ENCODE measurements at regions not wholly inside any gene's neighbourhood (a gene's known extent, or its start where the extent isn't known, plus 50 kb on each side); places are given as distances from the start of the nearest gene placed in this dataset. TPM values are rescaled to one million over a fixed set of nuclear protein-coding genes. Genes with fewer than 3 reads are reported as not detected.

GRCh38 chr2:223538920-223539440 lies 63.2 kb downstream of the SCG2 start:
- TF ChIP-seq CTCF (IDR thresholded peaks at IDR 0.05; ENCODE audit: low read depth, low read length) = no peak
- H3K9me3 ChIP-seq (ENCODE audit: control insufficient read depth, insufficient read depth, low read length) = no peaks in the 10 kb centered on the region
- no peak overlapping the region for H3K4me3 ChIP-seq (ENCODE audit: low read depth, low read length)
- DNase-seq (ENCODE audit: low read depth, low spot score) = no peak
- H3K27me3 ChIP-seq (ENCODE audit: control insufficient read depth, insufficient read depth, low read length) = no peaks in the 10 kb centered on the region
- CTCF ChIA-PET = no interaction called here
- H3K27ac ChIP-seq (ENCODE audit: low read depth, low read length) = no peak overlapping the region
- POLR2A ChIA-PET = no interaction called here

- Histone ChIP-seq H3K4me3 (ENCODE audit: low read depth, low read length) (no peak overlapping the region), H3K27ac (ENCODE audit: low read depth, low read length) (no peak overlapping the region), H3K9me3 (ENCODE audit: control insufficient read depth, insufficient read depth, low read length) (no peaks in the 10 kb centered on the region), H3K27me3 (ENCODE audit: control insufficient read depth, insufficient read depth, low read length) (no peaks in the 10 kb centered on the region)
- no peak for DNase-seq (ENCODE audit: low read depth, low spot score)
- POLR2A ChIA-PET = no interaction called here
- TF ChIP-seq CTCF (IDR thresholded peaks at IDR 0.05; ENCODE audit: low read depth, low read length) = no peak
- CTCF ChIA-PET = no interaction called here
Measured at GRCh38 chr2:223541546-223541945, 60.6 kb downstream of the SCG2 start.

GRCh38 chr2:223542501-223542900 lies 59.7 kb downstream of the SCG2 start:
- DNase-seq (ENCODE audit: low read depth, low spot score) = no peak
- Histone ChIP-seq H3K9me3 (ENCODE audit: control insufficient read depth, insufficient read depth, low read length) (no peaks in the 10 kb centered on the region), H3K27ac (ENCODE audit: low read depth, low read length) (no peak overlapping the region), H3K4me3 (ENCODE audit: low read depth, low read length) (no peak overlapping the region), H3K27me3 (ENCODE audit: control insufficient read depth, insufficient read depth, low read length) (no peaks in the 10 kb centered on the region)
- POLR2A ChIA-PET = no interaction called here
- TF ChIP-seq CTCF (IDR thresholded peaks at IDR 0.05; ENCODE audit: low read depth, low read length) = no peak
- CTCF ChIA-PET = interaction anchor here (1.2 kb wide), 1 partner anchor 255 kb away, joined by 6 read pairs; no protein-coding TSS in a partner anchor

- H3K27ac ChIP-seq (ENCODE audit: low read depth, low read length) = no peak overlapping the region
- H3K9me3 ChIP-seq (ENCODE audit: control insufficient read depth, insufficient read depth, low read length) = no peaks in the 10 kb centered on the region
- ChIA-PET CTCF (no interaction called here), POLR2A (no interaction called here)
- H3K27me3 ChIP-seq (ENCODE audit: control insufficient read depth, insufficient read depth, low read length) = no peaks in the 10 kb centered on the region
- no peak overlapping the region for H3K4me3 ChIP-seq (ENCODE audit: low read depth, low read length)
- no peak for TF ChIP-seq CTCF (IDR thresholded peaks at IDR 0.05; ENCODE audit: low read depth, low read length)
- DNase-seq (ENCODE audit: low read depth, low spot score) = no peak
Measured at GRCh38 chr2:223545406-223545805, 56.8 kb downstream of the SCG2 start.

GRCh38 chr2:223545830-223546229 lies 56.3 kb downstream of the SCG2 start:
- no peak overlapping the region for H3K27ac ChIP-seq (ENCODE audit: low read depth, low read length)
- TF ChIP-seq CTCF (IDR thresholded peaks at IDR 0.05; ENCODE audit: low read depth, low read length) = no peak
- CTCF ChIA-PET = no interaction called here
- H3K4me3 ChIP-seq (ENCODE audit: low read depth, low read length) = no peak overlapping the region
- H3K27me3 ChIP-seq (ENCODE audit: control insufficient read depth, insufficient read depth, low read length) = no peaks in the 10 kb centered on the region
- POLR2A ChIA-PET = no interaction called here
- no peaks in the 10 kb centered on the region for H3K9me3 ChIP-seq (ENCODE audit: control insufficient read depth, insufficient read depth, low read length)
- no peak for DNase-seq (ENCODE audit: low read depth, low spot score)

Small RNA genes in the stretch of these regions (small RNA-seq; reads per million reads assigned to genes)
- not detected for gene HIGD1AP4 (ENCODE audit: insufficient read length, low read depth)
- not detected for gene RN7SL807P (ENCODE audit: insufficient read length, low read depth)

All from AG04450 (cell line).